ENCODE measurements at regions not wholly inside any gene's neighbourhood (a gene's known extent, or its start where the extent isn't known, plus 50 kb on each side); places are given as distances from the start of the nearest gene placed in this dataset.

DNA sequence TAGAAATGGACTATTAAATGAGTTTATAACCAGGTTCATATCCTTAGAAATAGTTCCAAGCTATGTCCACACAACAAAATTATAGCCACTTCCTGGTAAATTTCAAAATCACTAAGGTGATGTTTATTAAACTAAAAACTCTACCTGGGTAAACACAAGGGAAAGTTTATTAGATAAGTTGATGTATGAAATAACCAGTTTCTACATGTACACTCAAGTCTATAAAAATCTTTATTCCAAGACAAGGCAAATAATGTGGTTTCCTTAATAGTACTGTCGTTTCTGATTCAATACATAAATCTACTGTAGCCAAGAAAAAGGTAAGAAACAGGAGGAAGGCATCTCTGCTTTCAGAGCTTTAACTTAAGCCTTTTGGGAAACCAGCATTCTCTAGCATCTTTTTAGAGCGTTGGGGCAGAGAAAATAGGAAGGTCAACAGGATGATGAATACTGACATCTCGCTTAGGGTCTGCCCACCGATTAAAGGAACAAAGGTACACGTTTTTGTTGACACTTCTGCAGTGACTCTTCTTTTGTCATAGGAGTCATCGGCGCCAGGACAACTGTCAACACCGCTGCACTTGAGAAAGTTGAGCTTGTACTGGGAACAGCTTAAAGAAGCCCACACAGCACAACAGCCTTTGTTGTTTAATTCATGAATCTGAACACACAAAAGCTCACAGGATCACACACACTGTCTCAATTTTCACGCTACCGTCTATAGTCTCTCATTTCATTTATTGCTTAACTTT is 513.6 kb downstream of the SLCO4C1 start:
- TF ChIP-seq SIN3A (IDR thresholded peaks at IDR 0.05; ENCODE audit: borderline replicate concordance, insufficient read depth, low read depth, low read length) (no peak), POLR2AphosphoS5 (IDR thresholded peaks at IDR 0.05; ENCODE audit: low read depth, low read length) (no peak), TCF7L2 (IDR thresholded peaks at IDR 0.05; ENCODE audit: low read depth, low read length) (no peak)
- TF ChIP-seq, protein P1, sequence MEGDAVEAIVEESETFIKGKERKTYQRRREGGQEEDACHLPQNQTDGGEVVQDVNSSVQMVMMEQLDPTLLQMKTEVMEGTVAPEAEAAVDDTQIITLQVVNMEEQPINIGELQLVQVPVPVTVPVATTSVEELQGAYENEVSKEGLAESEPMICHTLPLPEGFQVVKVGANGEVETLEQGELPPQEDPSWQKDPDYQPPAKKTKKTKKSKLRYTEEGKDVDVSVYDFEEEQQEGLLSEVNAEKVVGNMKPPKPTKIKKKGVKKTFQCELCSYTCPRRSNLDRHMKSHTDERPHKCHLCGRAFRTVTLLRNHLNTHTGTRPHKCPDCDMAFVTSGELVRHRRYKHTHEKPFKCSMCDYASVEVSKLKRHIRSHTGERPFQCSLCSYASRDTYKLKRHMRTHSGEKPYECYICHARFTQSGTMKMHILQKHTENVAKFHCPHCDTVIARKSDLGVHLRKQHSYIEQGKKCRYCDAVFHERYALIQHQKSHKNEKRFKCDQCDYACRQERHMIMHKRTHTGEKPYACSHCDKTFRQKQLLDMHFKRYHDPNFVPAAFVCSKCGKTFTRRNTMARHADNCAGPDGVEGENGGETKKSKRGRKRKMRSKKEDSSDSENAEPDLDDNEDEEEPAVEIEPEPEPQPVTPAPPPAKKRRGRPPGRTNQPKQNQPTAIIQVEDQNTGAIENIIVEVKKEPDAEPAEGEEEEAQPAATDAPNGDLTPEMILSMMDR (IDR thresholded peaks at IDR 0.05), result no peak
- TF ChIP-seq, protein P2, sequence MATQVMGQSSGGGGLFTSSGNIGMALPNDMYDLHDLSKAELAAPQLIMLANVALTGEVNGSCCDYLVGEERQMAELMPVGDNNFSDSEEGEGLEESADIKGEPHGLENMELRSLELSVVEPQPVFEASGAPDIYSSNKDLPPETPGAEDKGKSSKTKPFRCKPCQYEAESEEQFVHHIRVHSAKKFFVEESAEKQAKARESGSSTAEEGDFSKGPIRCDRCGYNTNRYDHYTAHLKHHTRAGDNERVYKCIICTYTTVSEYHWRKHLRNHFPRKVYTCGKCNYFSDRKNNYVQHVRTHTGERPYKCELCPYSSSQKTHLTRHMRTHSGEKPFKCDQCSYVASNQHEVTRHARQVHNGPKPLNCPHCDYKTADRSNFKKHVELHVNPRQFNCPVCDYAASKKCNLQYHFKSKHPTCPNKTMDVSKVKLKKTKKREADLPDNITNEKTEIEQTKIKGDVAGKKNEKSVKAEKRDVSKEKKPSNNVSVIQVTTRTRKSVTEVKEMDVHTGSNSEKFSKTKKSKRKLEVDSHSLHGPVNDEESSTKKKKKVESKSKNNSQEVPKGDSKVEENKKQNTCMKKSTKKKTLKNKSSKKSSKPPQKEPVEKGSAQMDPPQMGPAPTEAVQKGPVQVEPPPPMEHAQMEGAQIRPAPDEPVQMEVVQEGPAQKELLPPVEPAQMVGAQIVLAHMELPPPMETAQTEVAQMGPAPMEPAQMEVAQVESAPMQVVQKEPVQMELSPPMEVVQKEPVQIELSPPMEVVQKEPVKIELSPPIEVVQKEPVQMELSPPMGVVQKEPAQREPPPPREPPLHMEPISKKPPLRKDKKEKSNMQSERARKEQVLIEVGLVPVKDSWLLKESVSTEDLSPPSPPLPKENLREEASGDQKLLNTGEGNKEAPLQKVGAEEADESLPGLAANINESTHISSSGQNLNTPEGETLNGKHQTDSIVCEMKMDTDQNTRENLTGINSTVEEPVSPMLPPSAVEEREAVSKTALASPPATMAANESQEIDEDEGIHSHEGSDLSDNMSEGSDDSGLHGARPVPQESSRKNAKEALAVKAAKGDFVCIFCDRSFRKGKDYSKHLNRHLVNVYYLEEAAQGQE (IDR thresholded peaks at IDR 0.05; ENCODE audit: insufficient read depth in 1 of 2, low read depth in 2 of 2, low read length in 1 of 2), result no peak
